HepG2 (cell line): ENCODE measurements at regions not wholly inside any gene's neighbourhood (a gene's known extent, or its start where the extent isn't known, plus 50 kb on each side); places are given as distances from the start of the nearest gene placed in this dataset.

Experiments
- ATAC-seq: fragments of 200-7000 bp; cut with Tn5 transposase; 3 replicates; pipeline ENCODE4 v1.9.1; 2020; ENCODE audit warnings: mild to moderate bottlenecking, moderate library complexity
- BruUV-seq: library from RNA; stranded (reverse); fragments of 400-500 nt; replicated peaks from 2 replicates; lab custom pipeline; 2021; lab: Mats Ljungman, UMichigan
- CTCF ChIA-PET: fragments of 300-600 bp; formaldehyde crosslinking; extraction: SDS; loops from one replicate; lab custom pipeline; 2021; ENCODE audit warnings: low total read pairs, inconsistent platforms, low intra/inter-chr PET ratio; lab: Yijun Ruan, JAX
- POLR2A ChIA-PET: fragments of 350-600 bp; sonication (Branson Sonifier 250); formaldehyde crosslinking; loops from one replicate; lab custom pipeline; 2020; ENCODE audit warnings: antibody characterized with exemption, inconsistent platforms; lab: Yijun Ruan, JAX
- DNase-seq: peaks from one replicate; pipeline ENCODE4 v3.0.0-alpha.2; 2015; ENCODE audit warnings: low spot score
- FAIRE-seq: peaks from 3 replicates; lab custom pipeline; 2011; peaks lifted over from hg19 to GRCh38; lab: Jason Lieb, UNC
- H2AFZ ChIP-seq: one replicate; pipeline ENCODE4 v1.6.1; 2011; ENCODE audit warnings: low read length, inconsistent platforms
- H3K27ac ChIP-seq: fragments of 300-600 bp; 3 replicates; pipeline ENCODE4 v1.8.0; 2011; ENCODE audit warnings: mixed run types, mild to moderate bottlenecking, mixed read lengths, low read length, inconsistent platforms; ENCODE audit not compliant: insufficient read depth; ENCODE audit errors: extremely low read length
- H3K27me3 ChIP-seq, 2 experiments: fragments of 200-600 bp in 1 of 2; 2 replicates in 1 of 2; 3 replicates in 1 of 2; pipeline versions ENCODE4 v1.6.0 to v1.8.0; 2011; ENCODE audit warnings: low read length in 2 of 2, mild to moderate bottlenecking in 2 of 2, moderate library complexity in 2 of 2, inconsistent platforms in 1 of 2; ENCODE audit not compliant: insufficient read depth in 2 of 2, control insufficient read depth in 1 of 2
- H3K36me3 ChIP-seq, 2 experiments: fragments of 200-600 bp in 1 of 2; replicated peaks in 1 of 2; 2 replicates in 1 of 2; 3 replicates in 1 of 2; pipeline versions ENCODE4 v1.5.1 to v1.8.0; 2011; ENCODE audit warnings: low read length in 2 of 2, inconsistent platforms in 1 of 2; ENCODE audit not compliant: insufficient read depth in 2 of 2, control insufficient read depth in 1 of 2
- H3K4me1 ChIP-seq: 2 replicates; pipeline ENCODE4 v1.5.1; 2012; ENCODE audit warnings: low read length, inconsistent platforms; ENCODE audit not compliant: insufficient read depth
- H3K4me2 ChIP-seq: 2 replicates; pipeline ENCODE4 v1.6.0; 2011; ENCODE audit warnings: low read depth, low read length, inconsistent platforms
- H3K4me3 ChIP-seq, 3 experiments: fragments of 200-600 bp in 1 of 3; sonication (generic), shearing (Covaris generic) in 1 of 3; replicated peaks in 1 of 3; 2 replicates each; pipeline ENCODE4 v1.5.1; 2011 to 2016; ENCODE audit warnings: low read length in 3 of 3, inconsistent platforms in 2 of 3, low read depth in 2 of 3, mild to moderate bottlenecking in 2 of 3, control low read depth in 1 of 3, mixed read lengths in 1 of 3; ENCODE audit not compliant: insufficient read depth in 1 of 3
- H3K79me2 ChIP-seq: one replicate; pipeline ENCODE4 v1.6.1; 2011; ENCODE audit warnings: low read length, inconsistent platforms; ENCODE audit not compliant: insufficient read depth
- H3K9ac ChIP-seq: 2 replicates; pipeline ENCODE4 v1.6.0; 2011; ENCODE audit warnings: mild to moderate bottlenecking, low read depth, low read length, inconsistent platforms; ENCODE audit not compliant: insufficient read depth
- H3K9me3 ChIP-seq: 2 replicates; pipeline ENCODE4 v1.5.1; 2012; ENCODE audit warnings: mild to moderate bottlenecking, low read length
- H4K20me1 ChIP-seq: 2 replicates; pipeline ENCODE4 v1.6.0; 2011; ENCODE audit warnings: inconsistent platforms, mild to moderate bottlenecking, low read length, moderate library complexity; ENCODE audit not compliant: insufficient read depth
- ATF1 ChIP-seq: IDR thresholded peaks from 2 replicates; pipeline ENCODE4 v1.6.1; 2016; ENCODE audit warnings: mild to moderate bottlenecking, control low read depth
- KLF16 ChIP-seq, 2 experiments: sonication (generic) in 1 of 2; formaldehyde crosslinking in 1 of 2; IDR thresholded peaks; 2 replicates each; pipeline versions ENCODE4 v1.6.1 to v1.8.0; 2016 to 2023; ENCODE audit warnings: missing genetic modification reagents in 2 of 2, missing compliant biosample characterization in 1 of 2
- KMT2B ChIP-seq: IDR thresholded peaks from 2 replicates; pipeline ENCODE4 v1.6.1; 2016; ENCODE audit warnings: missing genetic modification reagents, missing compliant biosample characterization
- SALL2 ChIP-seq: sonication (generic); formaldehyde crosslinking; IDR thresholded peaks from 2 replicates; pipeline ENCODE4 v1.8.1; 2023; ENCODE audit warnings: mild to moderate bottlenecking, missing genetic modification reagents, inconsistent platforms
- SUZ12 ChIP-seq: fragments of 150-350 bp; IDR thresholded peaks from 2 replicates; pipeline ENCODE4 v1.6.1; 2014; ENCODE audit warnings: low read depth, low read length
- ZNF232 ChIP-seq: sonication (generic); formaldehyde crosslinking; IDR thresholded peaks from 2 replicates; pipeline ENCODE4 v1.4.0; 2020; ENCODE audit warnings: missing genetic modification reagents, borderline replicate concordance
- ZNF326 ChIP-seq: sonication (generic); formaldehyde crosslinking; IDR thresholded peaks from 2 replicates; pipeline ENCODE4 v1.4.0; 2020; ENCODE audit warnings: missing genetic modification reagents, borderline replicate concordance
- ZNF713 ChIP-seq: sonication (generic); formaldehyde crosslinking; IDR thresholded peaks from 2 replicates; pipeline ENCODE4 v1.4.0; 2020; ENCODE audit warnings: mild to moderate bottlenecking, missing genetic modification reagents
- WGBS: methylation state at CpG from one replicate; pipeline ENCODE4 v1.1.6; 2017; ENCODE audit warnings: low lambda C conversion rate; 5-methylcytosine and 5-hydroxymethylcytosine counted together
- in situ Hi-C: cut with HindIII; loops from 2 replicates; pipeline ENCODE4 v1.10.0; 2017; ENCODE audit warnings: low pct_unique_long_range_greater_than_20kb; ENCODE audit not compliant: extremely low pct_ligation_motif_present
- intact Hi-C: fragments of 100-400 bp; cut with micrococcal nuclease; formaldehyde crosslinking; loops from one replicate; pipeline ENCODE4 v1.10.0; 2022; ENCODE audit not compliant: unreplicated experiment
- TF ChIP-seq, protein P1 (sequence below): sonication (generic); formaldehyde crosslinking; conservative IDR thresholded peaks from 2 replicates; pipeline ENCODE4 v1.4.0; 2020; ENCODE audit warnings: missing genetic modification reagents
- TF ChIP-seq, protein P2 (sequence below): IDR thresholded peaks from 2 replicates; pipeline ENCODE4 v1.6.1; 2016
- TF ChIP-seq, protein P3 (sequence below): sonication (generic); formaldehyde crosslinking; IDR thresholded peaks from 2 replicates; pipeline ENCODE4 v1.5.0; 2020; ENCODE audit warnings: missing genetic modification reagents, mild to moderate bottlenecking, borderline replicate concordance
- TF ChIP-seq, protein P4 (sequence below): fragments of 450-650 bp; IDR thresholded peaks from 2 replicates; pipeline ENCODE4 v1.6.1; 2016

DNA sequence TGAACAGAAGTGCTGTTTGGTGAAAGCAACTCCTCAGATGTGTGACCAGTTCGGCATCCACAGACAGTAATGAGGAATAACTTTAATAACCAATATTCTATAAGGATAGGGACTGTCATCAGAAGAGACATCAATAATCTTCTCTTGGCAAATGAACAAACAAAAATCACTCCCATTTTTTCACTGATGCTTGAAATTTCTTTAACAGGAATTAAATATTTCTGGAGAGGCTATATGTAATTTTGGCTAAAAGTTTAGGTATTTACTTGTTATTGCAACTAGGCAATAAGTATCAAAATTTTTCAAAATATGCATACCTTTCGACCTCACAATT is 121.6 kb upstream of the EEA1 start:
- Histone ChIP-seq H3K36me3 (no peaks in the 10 kb centered on the region), H3K9ac (no peak overlapping the region), H3K4me3 (no peak overlapping the region), H3K27me3 (no peaks in the 10 kb centered on the region), H2AFZ (no peak overlapping the region), H3K79me2 (no peaks in the 10 kb centered on the region), H4K20me1 (no peaks in the 10 kb centered on the region), H3K27ac (no peak overlapping the region), H3K9me3 (no peaks in the 10 kb centered on the region), H3K4me2 (no peak overlapping the region), H3K4me1 (peaks cover 38% of the 10 kb centered on the region)
- in situ Hi-C loops (no loop called here), intact Hi-C loops (loop anchor here (10.0 kb wide), 1 partner anchor 416 kb away; no protein-coding TSS in a partner anchor)
- ATAC-seq = no peak
- TF ChIP-seq, protein P1, sequence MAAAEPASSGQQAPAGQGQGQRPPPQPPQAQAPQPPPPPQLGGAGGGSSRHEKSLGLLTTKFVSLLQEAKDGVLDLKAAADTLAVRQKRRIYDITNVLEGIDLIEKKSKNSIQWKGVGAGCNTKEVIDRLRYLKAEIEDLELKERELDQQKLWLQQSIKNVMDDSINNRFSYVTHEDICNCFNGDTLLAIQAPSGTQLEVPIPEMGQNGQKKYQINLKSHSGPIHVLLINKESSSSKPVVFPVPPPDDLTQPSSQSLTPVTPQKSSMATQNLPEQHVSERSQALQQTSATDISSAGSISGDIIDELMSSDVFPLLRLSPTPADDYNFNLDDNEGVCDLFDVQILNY = no peak
- TF ChIP-seq, protein P2, sequence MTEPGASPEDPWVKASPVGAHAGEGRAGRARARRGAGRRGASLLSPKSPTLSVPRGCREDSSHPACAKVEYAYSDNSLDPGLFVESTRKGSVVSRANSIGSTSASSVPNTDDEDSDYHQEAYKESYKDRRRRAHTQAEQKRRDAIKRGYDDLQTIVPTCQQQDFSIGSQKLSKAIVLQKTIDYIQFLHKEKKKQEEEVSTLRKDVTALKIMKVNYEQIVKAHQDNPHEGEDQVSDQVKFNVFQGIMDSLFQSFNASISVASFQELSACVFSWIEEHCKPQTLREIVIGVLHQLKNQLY = no peak
- TF ChIP-seq SUZ12 (no peak), ZNF713 (no peak), ZNF232 (CRISPR knock-in tag) (no peak), SALL2 (CRISPR knock-in tag) (no peak), KMT2B (CRISPR knock-in tag) (no peak), KLF16 (CRISPR knock-in tag; IDR thresholded peaks at IDR 0.05) (no peak), ZNF326 (CRISPR knock-in tag) (no peak), ATF1 (CRISPR knock-in tag) (no peak)
- TF ChIP-seq, protein P3, sequence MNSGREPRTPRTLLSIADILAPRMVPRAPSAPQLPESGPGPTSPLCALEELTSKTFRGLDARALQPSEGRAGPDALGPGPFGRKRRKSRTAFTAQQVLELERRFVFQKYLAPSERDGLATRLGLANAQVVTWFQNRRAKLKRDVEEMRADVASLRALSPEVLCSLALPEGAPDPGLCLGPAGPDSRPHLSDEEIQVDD (CRISPR knock-in tag) = no peak
- TF ChIP-seq, protein P4, sequence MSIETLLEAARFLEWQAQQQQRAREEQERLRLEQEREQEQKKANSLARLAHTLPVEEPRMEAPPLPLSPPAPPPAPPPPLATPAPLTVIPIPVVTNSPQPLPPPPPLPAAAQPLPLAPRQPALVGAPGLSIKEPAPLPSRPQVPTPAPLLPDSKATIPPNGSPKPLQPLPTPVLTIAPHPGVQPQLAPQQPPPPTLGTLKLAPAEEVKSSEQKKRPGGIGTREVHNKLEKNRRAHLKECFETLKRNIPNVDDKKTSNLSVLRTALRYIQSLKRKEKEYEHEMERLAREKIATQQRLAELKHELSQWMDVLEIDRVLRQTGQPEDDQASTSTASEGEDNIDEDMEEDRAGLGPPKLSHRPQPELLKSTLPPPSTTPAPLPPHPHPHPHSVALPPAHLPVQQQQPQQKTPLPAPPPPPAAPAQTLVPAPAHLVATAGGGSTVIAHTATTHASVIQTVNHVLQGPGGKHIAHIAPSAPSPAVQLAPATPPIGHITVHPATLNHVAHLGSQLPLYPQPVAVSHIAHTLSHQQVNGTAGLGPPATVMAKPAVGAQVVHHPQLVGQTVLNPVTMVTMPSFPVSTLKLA = no peak
- WGBS = 93% methylated on average over 2 of the region's 2 CpGs
- no peak for FAIRE-seq
- DNase-seq = no peak
- POLR2A ChIA-PET = no interaction called here
- no TSS peak for BruUV-seq
- CTCF ChIA-PET = no interaction called here
